ENCODE measurements at regions not wholly inside any gene's neighbourhood (a gene's known extent, or its start where the extent isn't known, plus 50 kb on each side); places are given as distances from the start of the nearest gene placed in this dataset.

GRCh38 chr3:177835917-177836316 lies 638.6 kb upstream of the TBL1XR1 start:
- TF ChIP-seq CTCF (conservative IDR thresholded peaks at IDR 0.05; ENCODE audit: low read length) = no peak
- no peak for TF ChIP-seq EZH2phosphoT487 (IDR thresholded peaks at IDR 0.05; ENCODE audit: borderline replicate concordance)

Measured in Loucy (cell line).